LNCaP clone FGC (cell line): ENCODE measurements at regions not wholly inside any gene's neighbourhood (a gene's known extent, or its start where the extent isn't known, plus 50 kb on each side); places are given as distances from the start of the nearest gene placed in this dataset.

Experiments
- DNase-seq: peaks from one replicate; pipeline ENCODE4 v3.0.0-alpha.2; 2011; ENCODE audit warnings: low read depth
- H3K4me3 ChIP-seq: 2 replicates; pipeline ENCODE4 v1.5.1; 2011; ENCODE audit warnings: mild to moderate bottlenecking, low read depth, low read length, control low read depth
- CTCF ChIP-seq: IDR thresholded peaks from 2 replicates; pipeline ENCODE4 v1.5.1; 2012; ENCODE audit warnings: mild to moderate bottlenecking; ENCODE audit not compliant: control insufficient read depth, insufficient read depth; ENCODE audit errors: extremely low read depth

GRCh38 chr4:14023036-14023435 lies 395.5 kb upstream of the BOD1L1 start:
- TF ChIP-seq CTCF = no peak
- no peak overlapping the region for H3K4me3 ChIP-seq
- DNase-seq = no peak

DNA sequence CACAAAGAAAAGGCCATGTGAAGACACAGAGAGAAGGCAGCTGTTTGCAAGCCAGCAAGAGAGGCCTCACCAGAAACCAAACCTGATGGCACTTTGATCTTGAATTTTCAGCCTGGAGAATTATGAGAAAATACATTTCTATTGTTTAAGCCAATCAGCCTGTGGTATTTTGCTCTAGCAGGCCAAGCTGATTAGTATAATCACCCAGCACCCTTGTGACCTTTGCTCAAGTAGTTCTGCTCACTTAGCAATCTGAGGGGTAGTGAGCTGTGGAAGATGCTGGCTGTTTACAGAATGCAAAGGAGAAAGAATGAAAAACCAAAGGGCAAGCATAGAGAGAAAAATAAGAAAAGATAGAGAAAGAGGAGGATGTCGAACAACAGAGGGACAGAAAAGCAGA lies 396.4 kb upstream of the BOD1L1 start:
- no peak for TF ChIP-seq CTCF
- no peak for DNase-seq
- H3K4me3 ChIP-seq = no peak overlapping the region

DNA sequence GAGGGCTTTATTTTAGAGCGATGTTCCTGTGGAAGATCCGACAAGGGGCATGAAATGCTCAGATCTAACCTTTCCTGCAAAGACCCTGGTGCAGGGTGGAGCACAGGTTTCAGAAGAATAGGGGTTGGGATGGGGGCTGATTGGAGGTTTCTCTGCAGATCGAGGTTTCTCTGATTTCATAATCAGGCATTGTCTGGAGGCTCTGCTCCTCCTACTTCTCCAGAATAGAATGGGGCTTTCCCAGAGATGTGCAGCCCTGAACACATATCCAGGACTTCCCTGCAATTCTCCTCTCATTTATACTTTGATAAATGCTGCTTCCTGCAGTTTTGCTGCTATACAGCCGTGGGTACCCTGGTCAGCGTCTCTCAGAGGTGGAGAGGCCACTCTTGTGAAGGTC lies 397.6 kb upstream of the BOD1L1 start:
- no peak overlapping the region for H3K4me3 ChIP-seq
- no peak for DNase-seq
- TF ChIP-seq CTCF = no peak

DNA sequence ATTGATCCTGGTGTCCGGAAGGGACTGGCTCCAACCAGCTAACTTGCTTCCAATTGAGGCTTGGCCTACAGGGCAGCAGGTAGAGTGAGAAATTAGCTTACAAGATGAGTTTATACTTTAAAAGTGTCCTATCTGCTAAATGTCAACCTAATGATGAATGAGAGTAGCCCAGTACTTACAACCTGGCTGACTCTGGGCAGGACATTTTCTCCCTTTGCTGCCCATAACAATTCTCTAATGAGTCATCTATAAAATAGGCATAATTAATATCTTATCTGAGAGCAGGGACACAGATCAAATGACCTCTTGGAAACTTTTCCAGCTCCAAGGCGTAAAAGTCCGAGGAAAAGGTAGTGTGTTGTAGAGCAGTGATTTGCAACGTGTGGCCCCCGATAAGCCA lies 398.4 kb upstream of the BOD1L1 start:
- H3K4me3 ChIP-seq = no peak overlapping the region
- DNase-seq = no peak
- TF ChIP-seq CTCF = no peak

GRCh38 chr4:14028862-14029261 lies 401.3 kb upstream of the BOD1L1 start:
- no peak for DNase-seq
- no peak overlapping the region for H3K4me3 ChIP-seq
- no peak for TF ChIP-seq CTCF

- no peak for DNase-seq
- H3K4me3 ChIP-seq = no peak overlapping the region
- TF ChIP-seq CTCF = no peak
These were observed 407.6 kb upstream of the BOD1L1 start for GRCh38 chr4:14035076-14035475.

DNA sequence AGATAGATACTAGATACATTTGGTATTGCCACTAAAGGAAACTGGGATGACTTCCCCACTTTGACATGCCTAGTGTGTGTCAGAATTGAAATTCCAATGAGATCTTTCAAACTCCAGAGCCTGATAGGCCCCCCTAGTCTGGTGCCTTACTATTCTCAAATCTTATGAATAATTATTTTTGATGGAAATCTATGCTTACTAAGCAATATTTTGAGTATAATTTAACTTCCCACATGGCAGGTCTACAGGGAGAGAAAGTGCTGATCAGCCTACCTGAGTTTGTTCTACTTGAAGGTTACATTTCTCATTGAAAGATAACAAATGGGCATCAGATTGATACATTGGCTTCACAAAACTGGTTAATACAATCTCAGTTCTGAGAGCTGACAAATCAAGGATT lies 415.7 kb upstream of the BOD1L1 start:
- DNase-seq = no peak
- no peak overlapping the region for H3K4me3 ChIP-seq
- TF ChIP-seq CTCF = no peak
